CD14-positive monocyte (primary cell): ENCODE measurements at regions not wholly inside any gene's neighbourhood (a gene's known extent, or its start where the extent isn't known, plus 50 kb on each side); places are given as distances from the start of the nearest gene placed in this dataset.

Experiments
- DNase-seq, 3 donors: peaks; one replicate each; pipeline ENCODE4 v3.0.0-alpha.2; 2011 to 2022
- H2AFZ ChIP-seq: 2 replicates; pipeline ENCODE4 v1.6.0; 2012; ENCODE audit warnings: mild to moderate bottlenecking, low read depth, low read length, inconsistent platforms; ENCODE audit not compliant: insufficient read depth, poor library complexity, severe bottlenecking
- H3K27ac ChIP-seq, 2 donors: 1 replicate in 1 of 2; 2 replicates in 1 of 2; pipeline ENCODE4 v1.5.1; 2012 to 2013; ENCODE audit warnings: low read length in 2 of 2, control low read depth in 1 of 2, inconsistent platforms in 1 of 2, low read depth in 1 of 2, mild to moderate bottlenecking in 1 of 2
- H3K27me3 ChIP-seq, 2 donors: one replicate each; pipeline versions ENCODE4 v1.6.0 to v1.6.1; 2011 to 2013; ENCODE audit warnings: low read length in 2 of 2; ENCODE audit not compliant: control insufficient read depth in 2 of 2, insufficient read depth in 2 of 2
- H3K36me3 ChIP-seq, 2 donors: replicated peaks in 1 of 2; 1 replicate in 1 of 2; 2 replicates in 1 of 2; pipeline versions ENCODE4 v1.5.1 to v1.6.1; 2012 to 2013; ENCODE audit warnings: low read length in 2 of 2, control low read depth in 1 of 2, inconsistent platforms in 1 of 2, mild to moderate bottlenecking in 1 of 2; ENCODE audit not compliant: insufficient read depth in 2 of 2, control insufficient read depth in 1 of 2
- H3K4me1 ChIP-seq, 2 donors: 1 replicate in 1 of 2; 2 replicates in 1 of 2; pipeline versions ENCODE4 v1.5.1 to v1.6.1; 2012 to 2013; ENCODE audit warnings: low read length in 2 of 2, control low read depth in 1 of 2, inconsistent platforms in 1 of 2, mild to moderate bottlenecking in 1 of 2, moderate library complexity in 1 of 2; ENCODE audit not compliant: insufficient read depth in 2 of 2, control insufficient read depth in 1 of 2
- H3K4me2 ChIP-seq: replicated peaks from 2 replicates; pipeline ENCODE3; 2012; ENCODE audit warnings: low read length, moderate library complexity, mild to moderate bottlenecking; ENCODE audit not compliant: poor library complexity, severe bottlenecking; ENCODE audit errors: extremely low read depth
- H3K4me3 ChIP-seq, 3 experiments: fragments of 200-600 bp in 1 of 3; sonication (generic) in 1 of 3; replicated peaks in 1 of 3; 1 replicate in 2 of 3; 2 replicates in 1 of 3; pipeline ENCODE4 v1.5.1; 2011 to 2013; ENCODE audit warnings: low read length in 3 of 3, mild to moderate bottlenecking in 3 of 3, control low read depth in 2 of 3, low read depth in 2 of 3, inconsistent platforms in 1 of 3, moderate library complexity in 1 of 3
- H3K79me2 ChIP-seq: 2 replicates; pipeline ENCODE4 v1.6.0; 2012; ENCODE audit warnings: mild to moderate bottlenecking, control low read depth, inconsistent platforms, low read length, moderate library complexity; ENCODE audit not compliant: insufficient read depth
- H3K9ac ChIP-seq: 2 replicates; pipeline ENCODE4 v1.6.0; 2017; ENCODE audit warnings: low read length, mild to moderate bottlenecking; ENCODE audit not compliant: insufficient read depth, poor library complexity, severe bottlenecking
- H3K9me3 ChIP-seq, 2 donors: replicated peaks in 1 of 2; 1 replicate in 1 of 2; 2 replicates in 1 of 2; pipeline versions ENCODE4 v1.5.1 to v1.6.1; 2012 to 2013; ENCODE audit warnings: low read length in 2 of 2, control low read depth in 1 of 2; ENCODE audit not compliant: control insufficient read depth in 1 of 2, insufficient read depth in 1 of 2
- H4K20me1 ChIP-seq: 2 replicates; pipeline ENCODE4 v1.6.0; 2012; ENCODE audit warnings: mild to moderate bottlenecking, low read length, control low read depth, moderate library complexity; ENCODE audit not compliant: insufficient read depth
- H3K27ac Mint-ChIP-seq, 7 donors: one replicate each; pipeline ENCODE4 v1.8.0; 2020; ENCODE audit warnings: mild to moderate bottlenecking in 7 of 7, mixed read lengths in 7 of 7, moderate library complexity in 6 of 7, inconsistent platforms in 2 of 7
- H3K27me3 Mint-ChIP-seq, 3 donors: one replicate each; pipeline ENCODE4 v1.8.0; 2021 to 2022; ENCODE audit warnings: low read depth in 3 of 3, mild to moderate bottlenecking in 3 of 3, mixed read lengths in 3 of 3, moderate library complexity in 3 of 3, inconsistent platforms in 1 of 3
- H3K36me3 Mint-ChIP-seq, 2 donors: one replicate each; pipeline ENCODE4 v1.8.0; 2020; ENCODE audit warnings: mixed read lengths in 2 of 2, inconsistent platforms in 1 of 2, mild to moderate bottlenecking in 1 of 2
- H3K4me1 Mint-ChIP-seq: one replicate; pipeline ENCODE4 v1.8.0; 2020; ENCODE audit warnings: mild to moderate bottlenecking, mixed read lengths
- H3K4me3 Mint-ChIP-seq, 2 donors: one replicate each; pipeline ENCODE4 v1.8.0; 2020; ENCODE audit warnings: mild to moderate bottlenecking in 2 of 2, mixed read lengths in 2 of 2, moderate library complexity in 1 of 2
- H3K9me3 Mint-ChIP-seq, 7 donors: one replicate each; pipeline ENCODE4 v1.8.0; 2020 to 2022; ENCODE audit warnings: mixed read lengths in 7 of 7, mild to moderate bottlenecking in 6 of 7, moderate library complexity in 6 of 7, inconsistent platforms in 2 of 7
- intact Hi-C, 2 donors: fragments of 100-400 bp; cut with micrococcal nuclease; formaldehyde crosslinking; loops; one replicate each; pipeline versions ENCODE4 v1.15.0 to v1.15.1; 2023
- TF ChIP-seq, protein P1 (sequence below): fragments of 200-600 bp; IDR thresholded peaks from one replicate; pipeline ENCODE4 v1.8.0; 2022; ENCODE audit warnings: antibody characterized with exemption, mild to moderate bottlenecking

DNA sequence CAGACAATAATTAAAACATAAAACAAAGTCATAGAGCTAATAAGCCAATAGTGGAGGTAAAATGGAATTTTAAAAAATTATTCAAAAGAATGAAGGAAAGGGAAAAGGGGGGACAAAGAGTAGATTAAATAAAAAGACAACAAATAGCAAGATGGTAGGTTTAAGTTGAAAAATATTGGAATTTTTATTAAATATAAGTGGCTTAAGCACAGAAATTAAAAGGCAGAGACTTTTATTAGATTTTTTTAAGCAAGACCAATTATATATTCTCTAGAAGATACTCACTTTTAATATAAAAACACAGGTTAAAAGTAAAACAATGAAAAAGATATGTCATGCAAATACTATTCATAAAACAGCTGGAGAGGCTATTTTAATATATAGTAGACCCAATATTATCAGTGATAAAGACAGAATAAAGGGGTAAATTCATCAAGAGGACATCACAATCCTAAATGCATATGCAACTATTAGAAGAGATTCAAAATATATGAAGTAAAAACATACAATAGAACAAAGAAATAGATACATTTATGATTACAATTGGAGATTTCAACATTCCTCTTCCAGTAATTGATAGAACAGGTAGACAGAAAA is 98.7 kb downstream of the CYP26B1 start:
- Histone ChIP-seq H3K4me2 (no peak overlapping the region), H3K9ac (no peak overlapping the region), H3K4me1 (no peaks in the 10 kb centered on the region), H3K36me3 (no peaks in the 10 kb centered on the region), H3K79me2 (no peaks in the 10 kb centered on the region), H3K27ac (no peak overlapping the region), H3K9me3 (peaks cover 0 to 7% of the 10 kb centered on the region in 2 donors), H3K27me3 (no peaks in the 10 kb centered on the region), H2AFZ (no peak overlapping the region), H4K20me1 (no peaks in the 10 kb centered on the region), H3K4me3 (no peak overlapping the region)
- TF ChIP-seq, protein P1, sequence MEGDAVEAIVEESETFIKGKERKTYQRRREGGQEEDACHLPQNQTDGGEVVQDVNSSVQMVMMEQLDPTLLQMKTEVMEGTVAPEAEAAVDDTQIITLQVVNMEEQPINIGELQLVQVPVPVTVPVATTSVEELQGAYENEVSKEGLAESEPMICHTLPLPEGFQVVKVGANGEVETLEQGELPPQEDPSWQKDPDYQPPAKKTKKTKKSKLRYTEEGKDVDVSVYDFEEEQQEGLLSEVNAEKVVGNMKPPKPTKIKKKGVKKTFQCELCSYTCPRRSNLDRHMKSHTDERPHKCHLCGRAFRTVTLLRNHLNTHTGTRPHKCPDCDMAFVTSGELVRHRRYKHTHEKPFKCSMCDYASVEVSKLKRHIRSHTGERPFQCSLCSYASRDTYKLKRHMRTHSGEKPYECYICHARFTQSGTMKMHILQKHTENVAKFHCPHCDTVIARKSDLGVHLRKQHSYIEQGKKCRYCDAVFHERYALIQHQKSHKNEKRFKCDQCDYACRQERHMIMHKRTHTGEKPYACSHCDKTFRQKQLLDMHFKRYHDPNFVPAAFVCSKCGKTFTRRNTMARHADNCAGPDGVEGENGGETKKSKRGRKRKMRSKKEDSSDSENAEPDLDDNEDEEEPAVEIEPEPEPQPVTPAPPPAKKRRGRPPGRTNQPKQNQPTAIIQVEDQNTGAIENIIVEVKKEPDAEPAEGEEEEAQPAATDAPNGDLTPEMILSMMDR, result no peak
- H3K4me3 Mint-ChIP-seq, result no peak overlapping the region
- no peaks in the 10 kb centered on the region for H3K36me3 Mint-ChIP-seq
- H3K27ac Mint-ChIP-seq, result no peak overlapping the region
- peaks cover 0 to 4% (median 2%) of the 10 kb centered on the region in 3 donors for H3K27me3 Mint-ChIP-seq
- no peaks in the 10 kb centered on the region for H3K4me1 Mint-ChIP-seq
- intact Hi-C loops, result no loop called here
- DNase-seq, result no peak
- H3K9me3 Mint-ChIP-seq, result peaks cover 0 to 16% (median 10%) of the 10 kb centered on the region in 7 donors

DNA sequence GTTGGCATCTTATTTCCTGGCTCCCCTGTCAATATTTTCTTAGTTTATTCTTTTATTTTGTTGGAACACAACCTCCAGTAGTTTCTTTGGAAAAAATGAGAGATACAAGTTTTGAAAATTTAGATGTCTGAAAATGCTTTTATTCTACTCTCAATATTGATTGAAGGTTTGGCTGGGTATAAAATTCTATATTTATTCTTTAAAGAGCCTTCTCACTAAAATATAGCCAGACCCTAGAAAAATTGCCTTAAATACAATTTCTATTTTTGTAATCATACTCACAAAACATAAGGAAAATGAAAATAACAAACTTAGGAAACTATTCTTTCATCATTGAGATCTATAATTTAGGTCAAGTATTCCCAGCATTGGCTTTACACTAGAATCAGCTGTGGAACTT is 103.7 kb downstream of the CYP26B1 start:
- Histone ChIP-seq H3K9ac (no peak overlapping the region), H3K36me3 (no peaks in the 10 kb centered on the region), H3K4me1 (no peaks in the 10 kb centered on the region), H3K79me2 (no peaks in the 10 kb centered on the region), H3K27ac (no peak overlapping the region), H3K4me3 (no peak overlapping the region), H3K9me3 (peaks cover 0 to 4% of the 10 kb centered on the region in 2 donors), H2AFZ (no peak overlapping the region), H3K27me3 (no peaks in the 10 kb centered on the region), H3K4me2 (no peak overlapping the region), H4K20me1 (no peaks in the 10 kb centered on the region)
- Mint-ChIP-seq H3K4me1 (no peaks in the 10 kb centered on the region), H3K9me3 (peaks cover 3 to 28% (median 15%) of the 10 kb centered on the region in 7 donors), H3K27me3 (peaks cover 0 to 4% (median 3%) of the 10 kb centered on the region in 3 donors), H3K4me3 (no peak overlapping the region), H3K36me3 (no peaks in the 10 kb centered on the region), H3K27ac (no peak overlapping the region)
- intact Hi-C loops, result no loop called here
- TF ChIP-seq, protein P1, result no peak
- DNase-seq, result no peak
